Uterus (tissue), 2 donors: ENCODE measurements at regions not wholly inside any gene's neighbourhood (a gene's known extent, or its start where the extent isn't known, plus 50 kb on each side); places are given as distances from the start of the nearest gene placed in this dataset.

Experiments
- POLR2A ChIP-seq, 2 donors: fragments of 450-650 bp; IDR thresholded peaks; one replicate each; pipeline ENCODE4 v1.6.1; 2016; ENCODE audit warnings: antibody characterized with exemption in 2 of 2, mild to moderate bottlenecking in 1 of 2, moderate library complexity in 1 of 2
- TF ChIP-seq, protein P1 (sequence below), 4 experiments: fragments of 200-600 bp in 2 of 4; fragments of 450-650 bp in 2 of 4; sonication (generic) in 2 of 4; IDR thresholded peaks; one replicate each; pipeline ENCODE4 v1.5.1; 2016 to 2019; ENCODE audit warnings: antibody characterized with exemption in 4 of 4, mild to moderate bottlenecking in 2 of 4, moderate library complexity in 1 of 4

DNA sequence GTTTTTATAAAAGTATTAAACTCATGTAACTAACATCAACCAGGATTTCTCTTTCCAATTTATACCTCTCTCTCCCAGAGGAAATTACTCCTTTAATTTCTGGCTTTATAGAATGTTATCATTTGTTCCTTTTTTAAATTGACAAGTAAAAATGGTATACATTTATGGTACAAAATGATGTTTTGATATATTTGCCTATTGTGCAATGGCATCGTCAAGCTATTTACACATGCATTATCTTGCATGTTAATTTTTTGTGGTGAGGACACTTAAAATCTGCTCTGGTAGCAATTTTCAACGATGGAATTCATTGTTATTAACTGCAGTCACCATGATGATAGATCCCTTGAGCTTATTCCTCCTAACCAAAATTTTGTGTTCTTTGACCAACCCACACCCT is 149.0 kb upstream of the NAV3 start:
- TF ChIP-seq, protein P1, sequence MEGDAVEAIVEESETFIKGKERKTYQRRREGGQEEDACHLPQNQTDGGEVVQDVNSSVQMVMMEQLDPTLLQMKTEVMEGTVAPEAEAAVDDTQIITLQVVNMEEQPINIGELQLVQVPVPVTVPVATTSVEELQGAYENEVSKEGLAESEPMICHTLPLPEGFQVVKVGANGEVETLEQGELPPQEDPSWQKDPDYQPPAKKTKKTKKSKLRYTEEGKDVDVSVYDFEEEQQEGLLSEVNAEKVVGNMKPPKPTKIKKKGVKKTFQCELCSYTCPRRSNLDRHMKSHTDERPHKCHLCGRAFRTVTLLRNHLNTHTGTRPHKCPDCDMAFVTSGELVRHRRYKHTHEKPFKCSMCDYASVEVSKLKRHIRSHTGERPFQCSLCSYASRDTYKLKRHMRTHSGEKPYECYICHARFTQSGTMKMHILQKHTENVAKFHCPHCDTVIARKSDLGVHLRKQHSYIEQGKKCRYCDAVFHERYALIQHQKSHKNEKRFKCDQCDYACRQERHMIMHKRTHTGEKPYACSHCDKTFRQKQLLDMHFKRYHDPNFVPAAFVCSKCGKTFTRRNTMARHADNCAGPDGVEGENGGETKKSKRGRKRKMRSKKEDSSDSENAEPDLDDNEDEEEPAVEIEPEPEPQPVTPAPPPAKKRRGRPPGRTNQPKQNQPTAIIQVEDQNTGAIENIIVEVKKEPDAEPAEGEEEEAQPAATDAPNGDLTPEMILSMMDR (IDR thresholded peaks at IDR 0.05), result no peak
- no peak for TF ChIP-seq POLR2A (IDR thresholded peaks at IDR 0.05)
